C1 segment of cervical spinal cord (tissue), 14 donors: ENCODE measurements at regions not wholly inside any gene's neighbourhood (a gene's known extent, or its start where the extent isn't known, plus 50 kb on each side); places are given as distances from the start of the nearest gene placed in this dataset.

Experiments
- DNase-seq, 14 donors: peaks; one replicate each; lab custom pipeline; 2025; lab: John Stamatoyannopoulos, UW

DNA sequence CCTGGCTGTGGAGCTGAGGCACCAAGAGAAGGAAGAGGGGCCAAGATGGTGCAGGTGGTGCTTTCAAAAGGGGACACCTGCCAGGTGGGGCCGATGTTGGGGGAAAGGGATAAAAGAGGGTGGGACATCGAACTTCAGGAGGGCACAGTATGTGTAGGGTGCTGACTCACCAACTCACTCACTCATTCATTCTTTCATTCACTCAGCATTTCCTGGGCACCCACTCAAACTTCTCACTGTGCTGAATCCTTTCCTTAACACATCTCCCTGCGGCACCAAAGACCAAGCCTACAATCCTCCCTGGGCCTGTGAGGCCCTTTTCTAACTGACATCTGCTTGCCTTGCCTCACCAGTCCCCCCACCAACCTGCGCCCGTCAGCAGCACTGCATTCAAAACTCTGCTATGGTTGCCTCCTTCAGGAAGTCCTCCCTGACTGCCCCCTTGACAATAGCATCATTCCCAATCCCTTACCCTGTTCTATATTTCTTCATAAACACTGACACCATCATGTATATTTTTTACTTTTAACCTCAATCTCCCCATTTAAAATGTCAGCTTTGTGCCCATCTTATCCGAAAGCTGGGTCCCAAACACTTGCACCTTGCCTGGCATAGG, 246.6 kb downstream of the MN1 start:
- DNase-seq, result no peak

DNA sequence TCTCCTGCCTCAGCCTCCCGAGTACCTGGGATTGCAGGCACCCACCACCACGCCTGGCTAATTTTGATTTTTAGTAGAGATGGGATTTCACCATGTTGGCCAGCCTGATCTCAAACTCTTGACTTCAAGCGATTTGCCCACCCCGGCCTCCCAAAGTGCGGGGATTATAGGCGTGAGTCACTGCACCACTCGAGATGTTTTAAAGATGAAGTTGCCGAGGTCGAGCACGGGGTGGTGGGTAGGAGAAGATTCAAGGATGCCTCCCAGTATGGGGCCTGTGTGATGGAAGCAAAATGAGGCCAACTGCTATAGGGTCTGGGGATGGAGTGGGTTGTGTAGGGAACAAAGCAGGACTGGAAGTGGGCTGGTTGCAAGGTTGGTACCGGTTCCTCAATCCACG, 245.2 kb downstream of the MN1 start:
- no peak for DNase-seq

DNA sequence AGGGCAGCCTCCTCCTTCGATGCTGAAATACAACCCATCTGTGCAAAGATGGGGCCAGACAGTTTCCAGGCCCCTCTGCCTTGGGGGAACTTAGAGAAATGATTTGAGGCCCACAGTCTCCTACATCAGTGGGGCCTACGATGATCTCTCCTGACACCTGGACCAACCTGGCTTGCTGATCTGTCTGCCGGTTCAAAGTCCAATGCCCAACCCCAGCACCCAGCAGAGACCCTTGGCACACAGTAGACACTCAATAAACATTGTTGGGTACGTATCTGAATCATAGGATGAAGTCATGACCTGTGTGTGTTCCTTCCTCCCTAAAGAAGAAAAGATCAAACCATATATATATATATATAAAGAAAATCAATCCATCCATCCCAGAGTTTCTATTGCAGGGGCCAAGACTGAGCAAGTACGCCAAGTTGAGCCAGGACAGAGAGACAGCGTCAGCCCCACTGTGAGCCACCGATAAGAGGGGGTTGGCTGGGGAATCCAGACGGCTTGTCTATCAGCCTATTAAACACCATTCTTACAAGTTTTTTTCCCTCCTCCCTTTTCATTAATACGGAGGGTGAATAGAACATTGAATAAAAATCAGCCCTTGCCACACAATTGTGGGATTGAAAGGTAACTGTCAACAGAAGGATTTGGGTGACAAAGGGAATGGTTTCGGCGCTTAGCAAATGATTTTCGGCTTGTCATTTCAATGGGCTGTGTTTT, 244.1 kb downstream of the MN1 start:
- no peak for DNase-seq

DNA sequence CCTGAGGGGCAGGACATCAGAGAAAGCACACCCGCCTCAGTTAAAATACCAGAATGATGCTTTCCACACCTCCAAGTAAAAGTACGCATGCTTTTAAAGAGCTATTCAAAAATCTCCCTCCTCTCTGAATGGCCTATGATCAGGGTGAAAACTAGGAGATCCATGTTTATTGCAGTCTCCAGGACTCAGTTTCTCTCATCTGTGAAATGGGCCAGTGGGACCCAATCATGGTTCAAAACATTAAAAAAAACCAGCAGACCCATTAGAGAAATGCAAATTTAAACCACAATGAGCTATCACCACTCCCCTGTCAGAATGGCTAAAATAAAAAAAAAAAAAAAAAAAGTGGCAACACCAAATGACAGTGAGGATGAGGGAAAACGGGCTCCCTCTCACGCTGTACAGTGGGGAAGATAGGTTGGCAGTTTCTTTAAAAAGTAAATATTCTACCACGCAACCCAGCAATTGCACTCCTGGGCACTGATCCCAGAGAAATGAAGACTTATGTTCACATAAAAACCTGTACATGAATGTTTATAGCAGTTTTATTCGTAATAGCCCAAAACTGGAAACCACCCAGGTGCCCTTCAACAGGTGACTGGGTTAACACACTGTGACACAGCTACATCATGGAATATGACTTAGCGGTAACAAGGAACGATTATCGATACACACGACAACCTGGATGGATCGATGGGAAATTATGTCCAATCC, 242.7 kb downstream of the MN1 start:
- no peak for DNase-seq

DNA sequence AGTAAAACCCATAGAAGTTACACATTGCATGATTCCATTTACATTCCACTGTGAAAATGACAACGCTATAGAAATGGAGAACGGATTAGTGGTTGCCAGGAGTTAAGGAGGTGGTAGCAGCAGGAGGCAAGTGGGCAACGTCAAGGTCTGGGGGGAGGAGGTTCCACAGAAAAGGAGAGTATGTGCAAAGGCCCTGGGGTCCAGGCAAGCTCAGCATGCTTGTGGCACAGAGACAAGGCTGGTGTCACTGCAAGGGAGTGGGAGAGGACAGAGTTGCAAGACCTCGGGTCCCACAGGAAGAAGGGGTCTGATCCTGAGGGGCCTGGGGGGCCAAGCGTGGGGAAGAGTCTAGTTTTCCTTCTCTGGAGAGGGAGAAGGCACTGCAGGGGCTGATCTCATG, 240.8 kb downstream of the MN1 start:
- no peak for DNase-seq

DNA sequence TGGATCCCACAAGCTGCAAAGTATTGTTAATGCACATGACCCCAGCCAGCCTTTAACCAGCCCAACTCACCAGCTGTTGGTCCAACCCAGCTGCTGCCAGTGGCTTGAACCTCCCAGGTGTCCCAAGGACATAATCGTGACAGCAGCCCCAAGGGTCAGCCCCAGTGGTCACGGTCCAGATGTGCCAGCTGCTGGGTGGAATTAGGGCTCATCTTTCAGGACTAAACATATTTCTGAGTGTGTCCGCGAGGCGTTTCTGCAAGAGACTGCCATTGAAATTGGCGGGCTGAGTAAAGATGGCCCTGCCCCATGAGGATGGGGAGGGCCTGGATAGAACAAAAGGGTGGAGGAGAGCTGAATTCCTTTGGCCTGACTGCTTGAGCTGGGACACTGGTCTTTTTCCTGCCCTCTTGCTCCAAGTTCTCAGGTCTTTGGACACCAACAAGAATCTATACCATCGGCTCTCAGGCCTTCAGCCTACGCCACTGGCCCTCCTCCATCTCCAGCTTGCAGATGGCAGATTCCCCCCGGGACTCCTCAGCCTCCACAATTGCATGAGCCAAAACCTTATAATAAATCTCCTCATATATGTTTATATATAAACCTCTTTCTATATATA, 240.2 kb downstream of the MN1 start:
- DNase-seq, result no peak

DNA sequence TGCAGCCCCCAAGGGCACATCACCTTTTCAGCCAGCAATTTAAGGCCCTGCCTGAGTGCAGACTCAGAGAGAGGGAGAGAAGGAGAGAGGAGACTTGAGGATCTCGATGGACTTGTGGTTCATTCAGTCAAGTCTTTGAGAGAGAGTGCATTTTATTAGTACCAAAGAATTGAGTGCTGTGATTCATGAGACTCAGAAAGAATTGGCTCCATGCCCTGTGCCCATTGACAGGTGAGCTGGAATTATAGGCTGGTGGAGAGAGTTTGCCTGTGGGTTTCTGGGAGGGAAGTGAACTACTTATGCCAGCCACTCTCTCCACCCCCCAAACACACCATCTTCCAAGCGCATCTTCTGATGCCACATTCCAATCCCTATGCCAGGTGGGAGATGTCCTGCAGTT, 236.8 kb downstream of the MN1 start:
- DNase-seq, result no peak

DNA sequence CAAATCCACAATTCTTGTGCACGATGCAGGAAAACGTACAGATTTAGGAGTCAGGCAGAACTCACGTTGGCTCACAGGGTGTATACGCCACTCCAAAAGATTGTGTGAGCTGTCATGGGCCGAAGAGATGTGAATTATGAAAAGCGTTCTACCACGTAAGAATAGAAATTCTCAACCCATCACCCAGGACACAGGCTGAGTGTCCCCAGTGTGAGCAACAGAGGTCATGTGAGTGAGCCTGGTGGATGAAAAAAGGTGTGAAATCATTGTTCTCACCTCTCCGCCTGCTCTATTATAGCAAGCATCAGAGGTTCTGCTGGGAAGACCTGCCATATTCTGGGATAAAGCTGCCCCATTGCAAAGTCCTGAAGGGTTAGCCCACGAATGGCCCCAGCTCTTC, 235.0 kb downstream of the MN1 start:
- DNase-seq, result no peak

DNA sequence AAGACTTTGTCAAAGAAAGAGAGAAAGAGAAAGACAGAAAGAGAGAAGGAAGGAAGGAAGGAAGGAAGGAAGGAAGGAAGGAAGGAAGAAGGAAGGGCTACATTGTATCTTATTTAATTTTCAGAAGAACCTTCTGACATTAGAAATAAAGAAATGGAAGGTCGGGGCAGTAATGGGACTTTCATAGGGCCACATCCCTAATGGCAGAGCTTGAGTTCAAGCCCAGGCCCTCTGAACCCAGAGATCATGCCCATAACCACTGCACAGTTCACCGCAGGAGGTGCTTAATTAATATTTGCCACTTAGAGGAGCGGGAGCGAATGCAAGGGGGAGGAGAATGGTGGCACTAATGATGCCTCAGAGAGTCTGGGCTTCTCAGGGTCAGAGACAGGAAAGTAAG, 233.3 kb downstream of the MN1 start:
- no peak for DNase-seq

DNA sequence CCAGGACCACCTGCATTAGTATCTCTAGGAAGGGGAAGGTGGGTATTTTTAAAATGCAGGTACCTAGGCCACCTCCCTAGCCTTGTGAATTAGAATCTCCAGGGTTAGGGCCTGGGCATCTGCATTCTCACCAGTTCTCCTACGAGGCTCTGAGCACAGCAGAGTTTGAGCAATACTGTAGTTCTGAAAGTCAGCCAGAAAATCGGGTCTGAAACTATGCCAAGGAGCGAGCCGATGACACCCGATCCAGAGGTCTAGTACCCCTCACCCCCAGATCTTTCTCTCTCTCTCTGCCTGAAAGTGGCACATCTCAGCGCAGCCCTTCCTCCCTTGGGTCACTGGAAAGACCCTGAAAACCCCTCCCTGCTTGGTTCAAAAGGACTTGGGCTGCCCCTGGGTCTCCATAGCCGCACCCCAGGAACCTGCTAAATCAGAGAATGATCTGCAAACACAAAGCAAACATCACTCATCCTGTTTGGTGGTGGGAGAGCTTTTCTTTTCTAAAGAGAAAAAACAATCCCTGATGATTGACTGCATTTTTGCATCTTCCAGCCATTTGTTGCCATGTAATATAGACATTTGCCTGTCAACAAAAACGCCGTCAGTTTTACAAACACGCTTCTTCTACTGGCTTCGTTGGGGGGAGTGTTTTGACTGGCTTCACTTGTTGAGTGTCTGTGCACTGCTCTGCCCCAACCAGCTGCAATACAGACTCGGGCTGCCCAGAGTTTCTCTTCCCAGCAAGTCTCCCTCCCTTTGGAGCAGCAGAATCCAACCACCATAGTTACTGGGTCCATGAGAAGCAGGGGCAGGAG, 229.9 kb downstream of the MN1 start:
- no peak for DNase-seq

DNA sequence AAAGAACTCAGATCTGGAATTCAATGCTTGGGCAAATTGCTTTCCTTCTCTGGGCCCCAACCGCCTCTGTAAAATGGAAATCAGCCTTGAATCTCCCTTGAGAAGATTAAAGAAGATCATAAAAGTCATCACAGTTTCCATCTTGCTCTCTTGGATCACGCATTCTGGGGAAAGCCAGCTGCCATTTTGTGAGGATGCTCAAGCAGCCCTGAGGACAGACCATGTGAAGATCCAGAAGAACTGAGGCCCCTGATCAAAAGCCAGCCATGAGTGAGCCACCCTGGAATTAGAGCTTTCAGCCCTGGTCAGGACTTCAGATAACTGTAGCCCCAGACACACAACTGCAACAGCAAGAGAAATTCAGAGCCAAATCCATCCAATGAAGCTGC, 229.3 kb downstream of the MN1 start:
- DNase-seq, result no peak

DNA sequence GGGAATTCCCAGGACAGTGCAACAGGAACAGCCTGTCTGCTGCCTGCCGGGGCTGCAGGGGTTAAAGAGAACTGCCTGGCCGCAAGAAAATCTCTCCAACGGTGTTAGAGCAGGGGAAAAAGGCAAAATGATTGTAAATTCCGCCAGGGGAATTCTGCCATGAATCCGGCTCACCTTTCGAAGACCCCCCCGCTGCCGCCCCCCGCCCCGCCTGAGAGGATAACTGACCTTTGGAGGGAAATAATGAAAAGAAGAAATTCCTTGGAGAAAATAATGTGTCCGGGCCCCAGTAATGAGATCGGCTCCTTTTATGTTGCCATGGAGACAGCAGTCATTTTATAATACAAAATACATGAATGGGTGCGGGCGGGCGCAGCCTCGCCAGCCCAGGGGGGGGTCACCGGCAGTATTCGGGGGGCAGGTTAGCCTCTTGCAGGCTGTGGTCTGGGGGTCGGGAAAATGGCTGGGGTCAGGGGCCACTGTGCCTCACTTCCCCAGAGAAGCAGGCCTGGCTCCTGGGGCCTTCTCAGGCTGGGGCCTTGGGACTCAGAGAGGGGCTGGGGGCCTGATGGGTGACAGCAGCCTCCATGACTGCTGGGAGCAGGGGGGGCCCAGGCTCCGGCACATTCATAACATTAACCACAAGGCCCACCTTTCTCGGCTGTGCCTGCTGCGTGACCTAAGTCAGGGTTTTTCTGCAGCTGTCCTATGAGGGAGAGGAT, 228.1 kb downstream of the MN1 start:
- no peak for DNase-seq

DNA sequence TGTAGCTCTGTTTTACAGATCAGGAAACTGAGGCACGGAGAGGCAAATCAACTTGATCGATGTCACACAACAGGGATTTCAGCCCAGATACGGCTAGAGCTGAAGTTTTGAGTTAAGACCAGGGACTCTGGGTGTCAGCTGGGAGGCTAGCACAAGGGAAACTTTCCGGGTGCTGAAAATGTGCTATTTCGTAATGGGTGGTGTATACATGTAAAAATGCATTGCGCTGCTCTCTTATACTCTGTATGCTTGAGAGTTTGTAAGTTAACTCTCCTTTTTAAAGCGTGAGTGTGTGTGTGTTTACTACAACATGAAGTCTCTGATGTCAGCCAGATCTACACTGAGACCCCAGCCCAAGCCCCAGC, 227.6 kb downstream of the MN1 start:
- DNase-seq, result no peak

DNA sequence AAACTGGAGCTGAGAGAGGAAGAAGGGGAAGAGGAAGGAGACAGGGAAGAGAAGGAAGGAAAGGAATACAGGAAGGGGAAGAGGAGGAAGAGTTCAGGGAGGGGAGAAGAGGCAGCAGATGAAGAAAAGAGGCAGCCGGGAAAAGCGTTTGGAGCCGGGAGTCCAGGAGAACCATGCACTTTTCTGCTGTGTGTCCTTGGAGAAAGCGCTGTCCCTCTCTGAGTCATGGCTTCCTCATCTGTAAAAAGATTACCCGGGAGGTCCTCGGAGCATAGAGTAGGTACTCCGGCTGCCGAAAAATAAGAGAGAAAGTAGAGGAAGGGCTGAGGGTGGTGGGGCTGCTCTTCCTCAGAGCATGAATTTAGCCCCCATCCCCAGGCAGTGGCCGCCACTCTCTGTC, 226.9 kb downstream of the MN1 start:
- DNase-seq, result no peak

DNA sequence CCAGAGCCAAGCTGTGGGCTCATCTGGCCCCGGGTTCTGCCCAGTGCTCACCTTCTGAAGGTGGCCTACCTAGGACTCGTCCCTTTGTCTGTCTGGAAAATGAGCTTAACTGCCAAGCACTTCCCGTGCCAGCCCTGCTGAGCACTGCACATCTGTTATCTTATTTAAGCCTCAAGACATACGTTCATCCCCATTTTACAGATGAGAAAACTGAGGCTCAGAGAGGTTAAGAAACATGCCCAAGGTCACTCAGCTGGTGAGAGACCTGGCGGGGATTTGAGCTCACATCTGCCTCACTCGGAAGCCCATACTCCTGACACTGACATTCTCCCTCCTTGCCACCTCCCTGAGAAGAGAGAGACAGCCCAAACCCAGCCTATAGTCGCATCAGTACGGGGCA, 226.2 kb downstream of the MN1 start:
- DNase-seq, result no peak

DNA sequence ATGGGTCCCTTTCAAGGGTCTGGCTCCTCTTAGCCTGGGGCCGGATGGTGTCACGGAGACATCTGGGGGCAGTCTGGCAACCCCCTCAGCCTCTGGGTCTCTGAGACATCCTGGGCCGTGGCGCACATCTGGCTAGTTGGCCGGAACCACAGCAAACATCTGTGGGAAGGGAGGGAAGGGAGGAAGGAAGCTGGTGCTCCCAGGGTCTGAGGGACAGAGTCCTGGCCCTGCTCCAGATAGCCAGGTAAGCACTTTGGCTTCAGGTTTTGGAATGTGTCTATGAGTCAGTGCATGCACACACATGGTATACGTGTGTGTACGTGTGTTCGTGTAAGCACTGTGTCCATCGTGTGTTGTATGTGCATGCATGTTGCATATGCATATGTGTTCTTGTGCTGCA, 225.1 kb downstream of the MN1 start:
- no peak for DNase-seq

DNA sequence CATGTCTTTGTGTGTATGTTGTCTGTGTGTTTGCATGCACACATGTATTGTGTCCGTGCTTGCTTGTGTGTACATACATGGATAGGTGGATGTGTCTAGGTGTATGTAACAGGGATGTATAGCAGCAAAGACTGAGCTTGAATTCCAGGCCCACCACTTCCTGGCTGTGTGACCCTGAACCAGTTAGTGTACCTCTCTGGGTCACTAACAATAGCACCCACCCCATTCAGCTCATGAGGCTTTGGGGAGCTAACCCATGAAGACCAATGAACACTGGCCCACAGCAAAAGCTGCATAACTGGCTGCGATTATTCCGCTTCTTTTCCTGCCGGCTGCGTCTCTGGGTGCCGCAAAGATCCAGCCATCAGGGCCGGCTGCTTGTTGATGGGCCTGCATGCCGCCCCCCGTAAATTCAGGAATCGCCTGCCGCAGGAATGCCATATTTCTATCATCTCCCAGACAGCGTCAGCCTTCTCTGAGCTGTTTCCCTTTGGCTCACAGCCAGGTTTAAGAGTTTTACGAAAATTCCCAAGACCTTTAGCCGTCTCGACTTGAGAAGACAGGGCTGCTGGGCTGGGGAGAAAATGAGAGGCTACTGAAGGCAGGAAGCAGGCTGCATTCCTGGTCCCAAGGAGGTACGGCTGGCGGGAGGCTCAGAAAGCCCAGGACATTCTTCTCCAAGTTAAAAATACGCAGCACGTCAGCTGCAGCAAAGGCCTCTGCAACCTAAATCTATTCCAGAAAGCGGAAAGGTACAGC, 224.6 kb downstream of the MN1 start:
- no peak for DNase-seq

DNA sequence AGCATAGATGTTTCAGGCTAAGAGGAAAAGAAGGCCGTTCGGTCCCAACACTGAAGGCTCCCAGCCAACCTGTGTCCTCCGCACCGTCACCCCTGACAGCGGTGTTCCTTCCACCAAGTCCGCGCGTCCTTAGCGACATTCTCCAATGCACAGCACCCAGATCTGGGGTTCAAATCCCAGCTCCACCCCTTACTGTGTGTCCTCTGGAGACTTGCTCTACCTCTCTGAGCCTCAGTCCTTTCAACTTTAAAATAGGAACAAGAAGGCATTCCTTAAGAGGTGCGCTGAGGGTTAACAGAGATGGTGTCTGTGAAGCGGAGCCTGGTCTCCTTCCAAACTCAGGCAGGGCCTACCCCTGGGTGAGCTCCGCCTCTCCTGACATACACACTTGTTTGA, 224.0 kb downstream of the MN1 start:
- no peak for DNase-seq

DNA sequence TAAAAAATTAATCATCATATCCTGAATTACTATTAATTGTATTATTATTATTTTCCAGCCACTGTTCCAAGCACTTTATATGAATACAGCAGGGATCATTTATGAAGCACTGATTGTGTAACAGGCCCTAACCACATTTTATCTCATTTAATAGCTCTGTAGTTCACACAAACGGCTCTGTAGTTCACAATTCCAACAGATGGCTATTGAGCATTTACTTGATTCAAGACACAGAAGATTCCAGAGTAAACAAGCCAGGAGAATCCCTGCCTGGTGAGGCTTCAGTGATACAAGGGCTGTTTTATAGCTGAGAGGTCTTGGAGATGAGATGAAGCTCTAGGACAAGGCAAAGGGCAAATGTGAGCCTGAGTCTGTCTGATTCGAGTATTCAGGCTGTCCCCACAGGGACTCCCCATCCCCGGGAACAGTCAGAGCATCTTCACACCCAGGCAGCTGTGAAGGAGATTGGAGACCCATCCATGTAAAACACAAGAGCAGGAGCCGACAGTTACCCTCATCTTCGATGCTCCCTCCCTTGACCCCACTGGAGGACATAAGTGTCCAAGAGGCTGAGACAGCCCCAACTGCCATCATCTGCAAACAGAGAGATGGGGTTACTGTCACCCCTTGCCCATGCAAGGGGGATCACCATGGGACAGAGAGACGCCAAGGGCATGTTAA, 222.5 kb downstream of the MN1 start:
- no peak for DNase-seq

DNA sequence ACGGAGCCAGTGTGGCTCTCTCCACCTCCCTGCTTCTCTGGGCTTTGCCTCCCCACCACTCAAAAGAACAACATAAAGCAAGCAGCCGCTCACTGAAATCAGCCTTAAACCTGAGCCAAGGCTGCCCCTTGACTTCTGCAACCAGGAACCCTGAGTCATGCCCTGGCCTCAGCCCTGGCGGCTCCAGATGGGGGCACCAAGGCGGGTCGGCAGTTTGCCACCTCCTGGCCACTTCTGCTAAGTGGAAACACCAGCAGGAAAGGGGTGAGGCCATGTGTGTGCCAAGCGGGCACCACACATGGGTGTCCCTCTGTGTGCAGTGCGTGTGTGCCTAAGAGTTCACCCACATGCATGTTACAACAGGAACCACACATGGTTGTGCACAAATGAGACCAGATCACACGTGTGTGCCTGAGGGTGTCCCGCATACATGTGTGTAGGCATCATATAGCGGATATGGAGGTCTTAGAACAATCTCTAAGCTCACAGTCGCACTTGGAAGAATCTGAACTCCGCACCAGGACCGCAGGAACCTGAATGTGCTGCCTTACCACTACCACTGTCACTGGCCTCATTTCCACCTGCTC, 221.2 kb downstream of the MN1 start:
- no peak for DNase-seq
